ENCODE measurements at regions not wholly inside any gene's neighbourhood (a gene's known extent, or its start where the extent isn't known, plus 50 kb on each side); places are given as distances from the start of the nearest gene placed in this dataset.

- no peak for TF ChIP-seq GATA1 (IDR thresholded peaks at IDR 0.05; ENCODE audit: low read depth, low read length)
- no peak for TF ChIP-seq POLR2A (IDR thresholded peaks at IDR 0.05; ENCODE audit: low read length)
- no peak for DNase-seq
These were observed 78.8 kb upstream of the SEC61G start for GRCh38 chr7:54837761-54838160.

DNA sequence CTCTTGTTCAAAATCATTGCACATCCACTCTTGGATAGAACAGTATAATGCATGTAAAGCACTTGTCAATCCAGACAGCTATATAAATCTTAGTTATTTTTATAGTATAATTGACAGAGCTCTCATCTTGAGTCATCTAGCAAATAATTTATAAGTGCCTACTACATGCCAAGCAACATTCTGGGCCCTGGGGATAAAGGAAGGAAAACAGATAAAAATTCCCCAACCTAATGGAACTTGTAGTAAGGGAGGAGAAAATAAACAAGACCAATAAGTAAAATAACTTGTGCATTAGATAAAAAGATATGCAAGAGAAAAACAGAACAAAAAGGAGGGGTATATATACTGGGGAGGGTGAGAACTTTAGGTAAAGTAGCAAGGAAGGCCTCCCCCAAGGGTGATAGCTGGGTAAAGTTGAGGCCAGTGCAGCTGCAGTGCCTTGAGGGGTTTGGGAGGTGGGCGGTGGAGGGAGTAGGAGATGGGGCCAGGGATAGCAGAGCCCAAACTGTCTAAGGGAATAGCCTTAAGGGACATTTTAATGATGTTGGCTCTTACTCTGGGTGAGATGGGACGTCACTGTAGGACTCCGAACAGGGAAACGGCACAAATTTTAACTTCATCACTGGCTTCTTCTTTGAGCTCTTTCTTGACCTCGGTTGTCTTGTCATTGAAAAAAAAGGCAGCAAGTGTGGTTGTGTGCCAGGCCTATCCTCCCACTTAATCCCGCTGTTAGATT, 79.3 kb upstream of the SEC61G start:
- TF ChIP-seq GATA1 (IDR thresholded peaks at IDR 0.05; ENCODE audit: low read depth, low read length), result no peak
- no peak for TF ChIP-seq POLR2A (IDR thresholded peaks at IDR 0.05; ENCODE audit: low read length)
- no peak for DNase-seq

GRCh38 chr7:54839575-54840213, 80.7 kb upstream of the SEC61G start:
- peak; percentile 76 to 79 for DNase-seq
- TF ChIP-seq POLR2A (IDR thresholded peaks at IDR 0.05; ENCODE audit: low read length), result no peak
- TF ChIP-seq GATA1 (IDR thresholded peaks at IDR 0.05; ENCODE audit: low read depth, low read length), result no peak

DNA sequence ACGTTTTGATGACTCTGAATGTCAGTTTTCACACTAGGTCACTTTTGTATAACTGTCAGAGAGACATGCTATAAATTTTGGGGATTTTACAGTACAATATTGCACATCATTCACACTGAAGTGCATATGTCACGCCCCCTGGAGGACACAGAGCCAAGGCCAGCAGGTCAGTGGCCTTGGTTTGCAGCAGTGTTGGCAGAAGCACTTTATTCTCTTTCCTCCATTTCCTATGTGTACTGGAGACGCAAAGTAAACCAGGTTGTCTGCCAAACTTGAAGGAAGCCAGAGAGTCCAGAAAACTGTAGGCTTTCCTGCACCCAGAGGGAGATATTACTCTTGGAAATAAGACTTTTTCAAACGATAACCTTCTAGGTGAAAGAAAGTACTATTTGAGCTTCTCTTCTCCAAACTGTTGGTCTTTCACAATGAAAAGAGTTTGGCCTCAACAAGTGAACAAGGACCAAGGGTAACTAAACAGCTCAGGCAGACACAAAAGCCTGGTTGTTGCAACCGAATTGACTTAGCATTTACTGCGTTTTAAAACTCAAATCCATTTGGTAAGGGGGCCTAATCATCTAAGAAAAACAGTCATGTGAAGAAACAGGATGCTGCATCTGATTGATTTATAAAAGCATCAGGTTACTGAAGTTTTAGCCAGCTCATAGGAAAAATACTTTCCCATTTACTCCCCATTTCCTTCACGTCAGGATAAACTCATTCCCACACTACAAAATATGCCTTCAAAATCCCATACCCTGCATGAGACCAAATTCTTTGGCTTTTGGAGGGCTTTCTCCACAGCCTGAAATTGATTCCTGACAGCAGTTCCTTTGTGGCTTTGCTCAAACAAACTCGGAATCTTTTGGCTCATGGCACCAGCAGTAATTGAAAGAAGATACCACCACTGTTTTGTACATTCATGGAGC, 83.0 kb upstream of the SEC61G start:
- no peak for TF ChIP-seq GATA1 (IDR thresholded peaks at IDR 0.05; ENCODE audit: low read depth, low read length)
- no peak for TF ChIP-seq POLR2A (IDR thresholded peaks at IDR 0.05; ENCODE audit: low read length)
- DNase-seq, result peak; percentile 55 to 60

GRCh38 chr7:54843841-54844355, 84.9 kb upstream of the SEC61G start:
- DNase-seq, result no peak
- no peak for TF ChIP-seq POLR2A (IDR thresholded peaks at IDR 0.05; ENCODE audit: low read length)
- TF ChIP-seq GATA1 (IDR thresholded peaks at IDR 0.05; ENCODE audit: low read depth, low read length), result no peak

GRCh38 chr7:54846273-54846672, 87.3 kb upstream of the SEC61G start:
- no peak for TF ChIP-seq POLR2A (IDR thresholded peaks at IDR 0.05; ENCODE audit: low read length)
- TF ChIP-seq GATA1 (IDR thresholded peaks at IDR 0.05; ENCODE audit: low read depth, low read length), result no peak
- no peak for DNase-seq

- TF ChIP-seq GATA1 (IDR thresholded peaks at IDR 0.05; ENCODE audit: low read depth, low read length) (no peak), POLR2A (IDR thresholded peaks at IDR 0.05; ENCODE audit: low read length) (no peak)
- DNase-seq, result no peak
These were observed 88.9 kb upstream of the SEC61G start for GRCh38 chr7:54847921-54848320.

GRCh38 chr7:54856856-54857255, 97.8 kb upstream of the SEC61G start:
- no peak for DNase-seq
- TF ChIP-seq POLR2A (IDR thresholded peaks at IDR 0.05; ENCODE audit: low read length), result no peak
- TF ChIP-seq GATA1 (IDR thresholded peaks at IDR 0.05; ENCODE audit: low read depth, low read length), result no peak

DNA sequence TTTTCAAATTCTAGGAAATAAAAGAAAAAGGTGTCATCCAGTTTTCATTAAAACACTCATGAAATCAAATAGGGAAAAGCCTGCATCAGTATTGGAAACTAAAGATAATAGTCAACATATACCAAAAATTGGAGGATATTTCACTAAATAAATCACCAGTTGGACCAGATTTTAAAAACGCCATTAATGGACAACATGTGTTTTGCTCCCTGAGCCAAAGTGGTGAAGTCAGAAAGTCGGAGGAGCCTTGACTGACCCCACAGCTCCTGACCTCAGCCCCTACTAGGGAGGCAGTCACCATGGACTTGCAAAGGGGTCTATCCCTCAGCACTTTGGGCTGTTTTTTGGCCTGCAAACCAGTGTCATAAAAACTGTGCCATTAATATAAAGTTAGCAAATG, 98.3 kb upstream of the SEC61G start:
- TF ChIP-seq POLR2A (IDR thresholded peaks at IDR 0.05; ENCODE audit: low read length), result no peak
- TF ChIP-seq GATA1 (IDR thresholded peaks at IDR 0.05; ENCODE audit: low read depth, low read length), result no peak
- no peak for DNase-seq

DNA sequence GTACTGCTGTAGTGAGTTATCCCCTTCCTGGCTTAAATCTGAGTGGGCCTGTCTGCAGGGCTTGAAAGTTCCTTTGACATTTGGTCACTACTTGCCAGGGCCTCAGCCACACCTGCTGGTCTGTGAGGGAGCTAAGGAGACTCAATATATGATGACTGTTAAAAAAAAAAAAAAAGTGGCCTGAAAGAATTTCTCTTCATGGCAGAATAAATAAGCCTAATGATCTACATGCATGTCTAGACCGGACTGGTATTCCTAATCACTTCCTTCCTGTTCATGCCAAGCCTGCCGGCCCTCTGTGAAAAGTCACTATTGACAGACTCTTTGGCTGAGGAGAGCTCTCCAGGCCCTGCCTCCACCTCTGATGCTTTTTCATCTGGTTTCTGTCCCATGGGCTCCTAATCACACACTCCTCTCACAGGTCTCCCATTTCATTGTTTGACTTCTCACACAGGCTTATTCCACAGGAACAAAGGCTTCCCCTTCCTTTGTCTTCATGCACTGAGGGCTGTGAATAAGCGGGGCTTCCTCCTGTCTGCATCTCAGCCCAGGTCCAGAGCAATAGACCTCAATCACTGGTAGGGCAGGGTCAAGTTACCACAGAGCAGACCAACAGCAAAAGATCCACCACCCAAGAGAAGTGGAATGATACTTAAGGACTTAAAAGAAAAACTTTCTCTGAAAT, 99.1 kb upstream of the SEC61G start:
- no peak for TF ChIP-seq POLR2A (IDR thresholded peaks at IDR 0.05; ENCODE audit: low read length)
- TF ChIP-seq GATA1 (IDR thresholded peaks at IDR 0.05; ENCODE audit: low read depth, low read length), result no peak
- no peak for DNase-seq

DNA sequence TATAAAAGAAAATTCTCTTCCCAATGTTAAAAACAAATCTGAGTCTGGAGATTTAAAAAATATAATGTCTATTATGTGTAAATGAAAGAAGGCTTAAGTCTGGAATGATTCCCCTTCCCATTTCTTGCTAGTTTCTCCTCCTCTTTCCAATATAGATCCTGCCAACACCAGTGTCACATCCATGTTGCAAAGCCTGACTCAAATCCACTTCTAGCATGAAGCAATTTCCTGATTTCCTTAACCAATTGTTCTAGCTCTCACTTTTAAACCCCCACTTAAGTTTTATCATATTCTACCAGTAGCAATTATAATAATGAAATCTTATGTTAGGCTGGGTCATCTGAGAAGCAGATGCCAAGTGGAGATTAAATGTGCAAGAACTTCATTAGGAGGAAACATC, 100.1 kb upstream of the SEC61G start:
- TF ChIP-seq POLR2A (IDR thresholded peaks at IDR 0.05; ENCODE audit: low read length) (no peak), GATA1 (IDR thresholded peaks at IDR 0.05; ENCODE audit: low read depth, low read length) (no peak)
- no peak for DNase-seq

DNA sequence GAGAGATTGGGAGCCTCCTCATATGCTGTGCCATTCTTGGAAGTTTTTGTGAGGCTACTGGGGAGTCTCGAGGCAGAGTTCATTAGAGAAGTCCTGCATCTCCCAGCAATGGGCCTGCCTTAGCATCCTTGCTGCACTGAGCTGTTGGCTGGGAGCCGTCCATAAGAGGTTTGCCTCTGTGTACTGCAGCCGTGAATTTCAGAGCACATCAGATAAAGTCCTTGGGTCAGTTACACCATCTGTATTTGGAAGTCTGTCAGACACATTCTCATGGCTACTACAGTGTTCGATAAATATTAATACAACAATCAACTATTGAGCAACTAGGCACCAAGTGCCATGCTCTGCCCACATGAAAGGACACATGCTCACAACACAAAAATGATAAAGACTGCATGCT, 100.5 kb upstream of the SEC61G start:
- no peak for TF ChIP-seq POLR2A (IDR thresholded peaks at IDR 0.05; ENCODE audit: low read length)
- TF ChIP-seq GATA1 (IDR thresholded peaks at IDR 0.05; ENCODE audit: low read depth, low read length), result no peak

DNA sequence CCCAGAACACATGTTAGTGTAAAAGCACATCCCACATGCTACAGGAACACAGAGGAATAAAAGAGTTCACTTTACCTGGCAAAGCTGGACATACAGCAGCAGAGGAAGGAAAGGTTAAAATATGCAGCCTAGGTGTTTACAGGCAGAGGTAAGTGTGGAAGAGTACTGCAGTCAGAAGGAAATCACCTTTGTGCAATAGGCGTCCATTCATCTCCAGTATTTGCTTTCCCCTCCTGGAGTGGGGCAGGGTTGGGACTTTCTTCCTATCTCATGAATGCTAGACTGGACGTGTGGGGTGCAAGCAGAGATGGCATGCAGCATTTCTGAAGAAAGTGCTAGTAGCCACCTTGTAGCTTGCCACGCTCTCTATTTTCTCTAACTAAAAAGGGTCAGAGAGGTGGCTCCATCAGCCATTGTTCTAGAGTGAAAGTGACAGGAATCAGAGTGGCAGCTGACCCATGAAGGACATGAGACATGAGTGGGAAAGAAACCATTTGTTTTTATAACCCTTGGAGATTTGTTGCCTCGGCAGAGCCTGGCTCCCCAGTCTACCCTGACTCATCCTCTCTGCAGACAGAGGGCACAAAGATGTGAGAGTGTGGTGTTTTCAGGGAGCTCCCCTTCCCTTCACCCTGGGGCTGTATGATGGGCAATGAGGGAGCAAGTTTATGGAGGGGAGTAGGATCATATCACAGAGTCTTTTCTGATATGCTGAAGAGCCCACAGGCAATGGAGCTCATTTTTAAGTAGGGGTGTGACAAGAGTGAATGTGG, 101.2 kb upstream of the SEC61G start:
- TF ChIP-seq GATA1 (IDR thresholded peaks at IDR 0.05; ENCODE audit: low read depth, low read length) (no peak), POLR2A (IDR thresholded peaks at IDR 0.05; ENCODE audit: low read length) (no peak)
- DNase-seq, result no peak

More for the DNA sequence above, 100.5 kb upstream of the SEC61G start:
- DNase-seq, result no peak
